HG03571 (cell line): ENCODE measurements at regions not wholly inside any gene's neighbourhood (a gene's known extent, or its start where the extent isn't known, plus 50 kb on each side); places are given as distances from the start of the nearest gene placed in this dataset.

Experiments used
- ATAC-seq: cut with Tn5 transposase; IDR thresholded peaks from one replicate; pipeline ENCODE4 v1.9.1; 2021; ENCODE audit not compliant: unreplicated experiment

- ATAC-seq = no peak
Observed at GRCh38 chr6:144574796-144575195, 289.7 kb downstream of the UTRN start.

GRCh38 chr6:144575327-144575726 is 290.2 kb downstream of the UTRN start:
- ATAC-seq = no peak

- ATAC-seq = no peak
Observed at GRCh38 chr6:144576871-144577270, 291.7 kb downstream of the UTRN start.

- ATAC-seq = no peak
Observed at GRCh38 chr6:144578385-144579350, 293.5 kb downstream of the UTRN start.

- ATAC-seq = no peak
Observed at GRCh38 chr6:144580039-144580438, 294.9 kb downstream of the UTRN start.

GRCh38 chr6:144580771-144581170 is 295.6 kb downstream of the UTRN start:
- no peak for ATAC-seq

- peak; percentile 33 for ATAC-seq
Observed at GRCh38 chr6:144581812-144582537, 296.8 kb downstream of the UTRN start.

GRCh38 chr6:144582939-144583613 is 297.9 kb downstream of the UTRN start:
- ATAC-seq = peak; percentile 86

- no peak for ATAC-seq
Observed at GRCh38 chr6:144583614-144583954, 298.4 kb downstream of the UTRN start.

GRCh38 chr6:144585217-144585814 is 300.2 kb downstream of the UTRN start:
- no peak for ATAC-seq

- ATAC-seq = peak; percentile 19
Observed at GRCh38 chr6:144586986-144587385, 301.9 kb downstream of the UTRN start.

- ATAC-seq = peak; percentile 73
Observed at GRCh38 chr6:144588697-144589325, 303.7 kb downstream of the UTRN start.

GRCh38 chr6:144590532-144590931 is 305.4 kb downstream of the UTRN start:
- ATAC-seq = no peak

GRCh38 chr6:144593392-144593791 is 308.3 kb downstream of the UTRN start:
- ATAC-seq = no peak

- ATAC-seq = no peak
Observed at GRCh38 chr6:144594585-144594984, 309.4 kb downstream of the UTRN start.

GRCh38 chr6:144595266-144595665 is 310.1 kb downstream of the UTRN start:
- no peak for ATAC-seq

- ATAC-seq = no peak
Observed at GRCh38 chr6:144597511-144597910, 312.4 kb downstream of the UTRN start.

GRCh38 chr6:144599615-144600014 is 314.5 kb downstream of the UTRN start:
- no peak for ATAC-seq

GRCh38 chr6:144601221-144601620 is 316.1 kb downstream of the UTRN start:
- no peak for ATAC-seq

- ATAC-seq = no peak
Observed at GRCh38 chr6:144602523-144603180, 317.5 kb downstream of the UTRN start.
